ENCODE measurements at regions not wholly inside any gene's neighbourhood (a gene's known extent, or its start where the extent isn't known, plus 50 kb on each side); places are given as distances from the start of the nearest gene placed in this dataset.

DNA sequence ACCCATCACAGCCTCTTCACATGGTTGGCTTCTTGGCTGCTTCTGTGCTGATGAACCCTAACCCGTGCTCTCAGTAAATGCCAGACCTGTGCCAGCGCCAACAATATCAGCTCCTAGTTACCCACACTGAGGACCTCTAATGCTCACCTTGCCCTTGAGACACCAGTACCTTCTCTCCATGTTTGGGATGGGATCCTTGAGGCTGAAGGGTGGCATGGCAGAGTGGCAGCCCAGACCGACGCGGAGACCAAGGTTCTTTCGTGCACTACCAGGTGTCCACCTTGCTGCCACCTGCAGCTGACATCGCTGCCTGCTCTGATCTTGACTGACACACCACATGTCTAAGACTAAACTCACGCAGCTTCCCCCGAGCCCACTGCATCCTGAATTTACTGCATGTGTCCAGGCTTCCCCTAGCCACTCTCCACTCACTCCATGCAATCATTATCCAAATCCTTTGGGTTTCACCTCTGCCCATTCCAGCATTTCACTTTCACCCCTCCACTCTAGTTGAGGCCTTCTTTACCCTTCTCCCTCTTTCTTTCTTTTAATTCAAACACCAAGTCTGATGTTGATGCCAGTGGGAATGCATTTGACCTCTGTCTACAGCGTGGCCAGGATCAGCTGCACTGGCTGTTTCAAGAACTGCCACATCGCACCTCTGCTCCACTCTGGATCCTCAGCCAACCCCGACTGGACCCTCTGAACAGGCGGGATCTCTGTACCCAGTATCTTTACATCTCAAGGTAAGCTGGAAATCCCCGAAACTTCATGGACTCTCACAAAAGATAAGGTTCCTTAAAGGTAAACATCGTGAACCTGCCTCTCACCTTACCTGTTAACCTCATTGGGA is 294.9 kb downstream of the GLRX3 start:
- TF ChIP-seq, protein P1, sequence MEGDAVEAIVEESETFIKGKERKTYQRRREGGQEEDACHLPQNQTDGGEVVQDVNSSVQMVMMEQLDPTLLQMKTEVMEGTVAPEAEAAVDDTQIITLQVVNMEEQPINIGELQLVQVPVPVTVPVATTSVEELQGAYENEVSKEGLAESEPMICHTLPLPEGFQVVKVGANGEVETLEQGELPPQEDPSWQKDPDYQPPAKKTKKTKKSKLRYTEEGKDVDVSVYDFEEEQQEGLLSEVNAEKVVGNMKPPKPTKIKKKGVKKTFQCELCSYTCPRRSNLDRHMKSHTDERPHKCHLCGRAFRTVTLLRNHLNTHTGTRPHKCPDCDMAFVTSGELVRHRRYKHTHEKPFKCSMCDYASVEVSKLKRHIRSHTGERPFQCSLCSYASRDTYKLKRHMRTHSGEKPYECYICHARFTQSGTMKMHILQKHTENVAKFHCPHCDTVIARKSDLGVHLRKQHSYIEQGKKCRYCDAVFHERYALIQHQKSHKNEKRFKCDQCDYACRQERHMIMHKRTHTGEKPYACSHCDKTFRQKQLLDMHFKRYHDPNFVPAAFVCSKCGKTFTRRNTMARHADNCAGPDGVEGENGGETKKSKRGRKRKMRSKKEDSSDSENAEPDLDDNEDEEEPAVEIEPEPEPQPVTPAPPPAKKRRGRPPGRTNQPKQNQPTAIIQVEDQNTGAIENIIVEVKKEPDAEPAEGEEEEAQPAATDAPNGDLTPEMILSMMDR (IDR thresholded peaks at IDR 0.05) = no peak
- no peak for TF ChIP-seq POLR2A (IDR thresholded peaks at IDR 0.05)
